A673 (cell line): ENCODE measurements at regions not wholly inside any gene's neighbourhood (a gene's known extent, or its start where the extent isn't known, plus 50 kb on each side); places are given as distances from the start of the nearest gene placed in this dataset.

Experiments
- CTCF ChIP-seq: fragments of 300-800, 200-600 bp; sonication (generic); conservative IDR thresholded peaks from 2 replicates; pipeline ENCODE4 v1.5.1; 2017; ENCODE audit warnings: low read depth, mild to moderate bottlenecking, antibody characterized with exemption, low read length, moderate library complexity, mixed read lengths
- EZH2 ChIP-seq: fragments of 200-600 bp; sonication (generic); IDR thresholded peaks from 2 replicates; pipeline ENCODE4 v1.6.1; 2017; ENCODE audit warnings: borderline replicate concordance, low read depth, mild to moderate bottlenecking, mixed read lengths, antibody characterized with exemption, low read length; ENCODE audit not compliant: poor library complexity, severe bottlenecking

GRCh38 chr14:98018628-98019027 is 1221.4 kb downstream of the VRK1 start:
- TF ChIP-seq CTCF (no peak), EZH2 (no peak)
